VCaP (cell line): ENCODE measurements at regions not wholly inside any gene's neighbourhood (a gene's known extent, or its start where the extent isn't known, plus 50 kb on each side); places are given as distances from the start of the nearest gene placed in this dataset.
A peak's percentile ranks its signal among the peaks of the same experiment; 100 is the strongest.
"Not testable (repeated sequence)": the region's sequence is repeated elsewhere in the genome, so short reads cannot be mapped to it uniquely, and the experiment has no call there.

Source experiments
- H3K27ac ChIP-seq: fragments of 450-650 bp; 2 replicates; pipeline ENCODE4 v1.5.1; 2017
- CTCF ChIP-seq: fragments of 450-650 bp; conservative IDR thresholded peaks from 2 replicates; pipeline ENCODE4 v1.5.1; 2017; ENCODE audit warnings: mild to moderate bottlenecking, moderate library complexity

- no peak for TF ChIP-seq CTCF
- H3K27ac ChIP-seq: no peak overlapping the region
These were observed 77.6 kb upstream of the CCDC80 start for GRCh38 chr3:112718516-112718915.

- TF ChIP-seq CTCF: no peak
- no peak overlapping the region for H3K27ac ChIP-seq
These were observed 69.0 kb upstream of the CCDC80 start for GRCh38 chr3:112709911-112710310.

GRCh38 chr3:112699436-112699978, 58.6 kb upstream of the CCDC80 start:
- 0 out of 2 replicates have a peak, but pooled peaks have one; percentile 12 for TF ChIP-seq CTCF

GRCh38 chr3:112698442-112698841, 57.5 kb upstream of the CCDC80 start:
- H3K27ac ChIP-seq: not testable (repeated sequence)

More at GRCh38 chr3:112699436-112699978, 58.6 kb upstream of the CCDC80 start:
- no peak overlapping the region for H3K27ac ChIP-seq

GRCh38 chr3:112696244-112696643, 55.3 kb upstream of the CCDC80 start:
- H3K27ac ChIP-seq: not testable (repeated sequence)

GRCh38 chr3:112695377-112696108, 54.6 kb upstream of the CCDC80 start:
- not testable (repeated sequence) for H3K27ac ChIP-seq

GRCh38 chr3:112694906-112695305, 54.0 kb upstream of the CCDC80 start:
- not testable (repeated sequence) for H3K27ac ChIP-seq

GRCh38 chr3:112693186-112693585, 52.2 kb upstream of the CCDC80 start:
- TF ChIP-seq CTCF: no peak
- H3K27ac ChIP-seq: no peak overlapping the region
